Dendritic cell treated with granulocyte-macrophage colony-stimulating factor and Interleukin-4, amounts not matched to agents 40 ng/mL and 50 ng/mL, for 4 days (primary cell): ENCODE measurements at regions not wholly inside any gene's neighbourhood (a gene's known extent, or its start where the extent isn't known, plus 50 kb on each side); places are given as distances from the start of the nearest gene placed in this dataset.

Source experiments
- H3K27ac Mint-ChIP-seq: one replicate; pipeline ENCODE4 v1.8.0; 2022; ENCODE audit warnings: mild to moderate bottlenecking, mixed read lengths
- H3K27me3 Mint-ChIP-seq: one replicate; pipeline ENCODE4 v1.8.0; 2022; ENCODE audit warnings: mild to moderate bottlenecking, mixed read lengths
- H3K36me3 Mint-ChIP-seq: one replicate; pipeline ENCODE4 v1.8.0; 2022; ENCODE audit warnings: low read depth, mixed read lengths
- H3K4me1 Mint-ChIP-seq: one replicate; pipeline ENCODE4 v1.8.0; 2022; ENCODE audit warnings: low read depth, mixed read lengths
- H3K4me3 Mint-ChIP-seq: one replicate; pipeline ENCODE4 v1.8.0; 2022; ENCODE audit warnings: mild to moderate bottlenecking, moderate library complexity, mixed read lengths
- H3K9me3 Mint-ChIP-seq: one replicate; pipeline ENCODE4 v1.8.0; 2022; ENCODE audit warnings: mixed read lengths
- intact Hi-C: fragments of 100-400 bp; cut with micrococcal nuclease; formaldehyde crosslinking; loops from one replicate; pipeline ENCODE4 v1.15.0; 2022

- Mint-ChIP-seq H3K27me3 (no peaks in the 10 kb centered on the region), H3K4me3 (no peak overlapping the region), H3K27ac (no peak overlapping the region), H3K36me3 (no peaks in the 10 kb centered on the region), H3K4me1 (no peaks in the 10 kb centered on the region), H3K9me3 (no peaks in the 10 kb centered on the region)
- intact Hi-C loops, result no loop called here
These were observed 261.4 kb upstream of the CDH4 start for GRCh38 chr20:60990643-60991042.

GRCh38 chr20:60993433-60994044 is 258.5 kb upstream of the CDH4 start:
- Mint-ChIP-seq H3K27ac (no peak overlapping the region), H3K9me3 (no peaks in the 10 kb centered on the region), H3K4me3 (no peak overlapping the region), H3K27me3 (no peaks in the 10 kb centered on the region), H3K4me1 (no peaks in the 10 kb centered on the region), H3K36me3 (no peaks in the 10 kb centered on the region)
- intact Hi-C loops, result no loop called here

GRCh38 chr20:60999250-60999649 is 252.8 kb upstream of the CDH4 start:
- Mint-ChIP-seq H3K36me3 (no peaks in the 10 kb centered on the region), H3K27ac (no peak overlapping the region), H3K27me3 (no peaks in the 10 kb centered on the region), H3K9me3 (no peaks in the 10 kb centered on the region), H3K4me3 (no peak overlapping the region), H3K4me1 (no peaks in the 10 kb centered on the region)
- intact Hi-C loops, result no loop called here

GRCh38 chr20:61002090-61002489 is 250.0 kb upstream of the CDH4 start:
- Mint-ChIP-seq H3K27ac (no peak overlapping the region), H3K36me3 (no peaks in the 10 kb centered on the region), H3K27me3 (no peaks in the 10 kb centered on the region), H3K4me1 (no peaks in the 10 kb centered on the region), H3K4me3 (no peak overlapping the region), H3K9me3 (no peaks in the 10 kb centered on the region)
- intact Hi-C loops, result no loop called here

- Mint-ChIP-seq H3K9me3 (peaks cover 17% of the 10 kb centered on the region), H3K4me1 (no peaks in the 10 kb centered on the region), H3K36me3 (no peaks in the 10 kb centered on the region), H3K4me3 (no peak overlapping the region), H3K27me3 (no peaks in the 10 kb centered on the region), H3K27ac (no peak overlapping the region)
- intact Hi-C loops, result no loop called here
These were observed 237.6 kb upstream of the CDH4 start for GRCh38 chr20:61014491-61014890.

- no peaks in the 10 kb centered on the region for H3K4me1 Mint-ChIP-seq
- no peak overlapping the region for H3K4me3 Mint-ChIP-seq
- intact Hi-C loops, result no loop called here
- no peak overlapping the region for H3K27ac Mint-ChIP-seq
- peaks cover 17% of the 10 kb centered on the region for H3K9me3 Mint-ChIP-seq
- no peaks in the 10 kb centered on the region for H3K36me3 Mint-ChIP-seq
- H3K27me3 Mint-ChIP-seq, result no peaks in the 10 kb centered on the region
These were observed 236.5 kb upstream of the CDH4 start for GRCh38 chr20:61015602-61016001.

GRCh38 chr20:61019322-61019721 is 232.7 kb upstream of the CDH4 start:
- Mint-ChIP-seq H3K27me3 (no peaks in the 10 kb centered on the region), H3K9me3 (peaks cover 17% of the 10 kb centered on the region), H3K4me3 (no peak overlapping the region), H3K36me3 (no peaks in the 10 kb centered on the region), H3K4me1 (no peaks in the 10 kb centered on the region), H3K27ac (no peak overlapping the region)
- intact Hi-C loops, result no loop called here

GRCh38 chr20:61023612-61024011 is 228.4 kb upstream of the CDH4 start:
- no peaks in the 10 kb centered on the region for H3K27me3 Mint-ChIP-seq
- intact Hi-C loops, result no loop called here
- H3K4me3 Mint-ChIP-seq, result no peak overlapping the region
- peaks cover 25% of the 10 kb centered on the region for H3K9me3 Mint-ChIP-seq
- no peaks in the 10 kb centered on the region for H3K36me3 Mint-ChIP-seq
- no peaks in the 10 kb centered on the region for H3K4me1 Mint-ChIP-seq
- no peak overlapping the region for H3K27ac Mint-ChIP-seq

- H3K36me3 Mint-ChIP-seq, result no peaks in the 10 kb centered on the region
- peaks cover 21% of the 10 kb centered on the region for H3K9me3 Mint-ChIP-seq
- H3K4me1 Mint-ChIP-seq, result no peaks in the 10 kb centered on the region
- H3K4me3 Mint-ChIP-seq, result no peak overlapping the region
- H3K27ac Mint-ChIP-seq, result no peak overlapping the region
- no peaks in the 10 kb centered on the region for H3K27me3 Mint-ChIP-seq
- intact Hi-C loops, result no loop called here
These were observed 227.7 kb upstream of the CDH4 start for GRCh38 chr20:61024390-61024789.

GRCh38 chr20:61025536-61025935 is 226.5 kb upstream of the CDH4 start:
- H3K27ac Mint-ChIP-seq, result no peak overlapping the region
- no peaks in the 10 kb centered on the region for H3K36me3 Mint-ChIP-seq
- intact Hi-C loops, result no loop called here
- no peak overlapping the region for H3K4me3 Mint-ChIP-seq
- no peaks in the 10 kb centered on the region for H3K27me3 Mint-ChIP-seq
- no peaks in the 10 kb centered on the region for H3K4me1 Mint-ChIP-seq
- H3K9me3 Mint-ChIP-seq, result peaks cover 26% of the 10 kb centered on the region

- intact Hi-C loops, result no loop called here
- Mint-ChIP-seq H3K36me3 (no peaks in the 10 kb centered on the region), H3K27me3 (no peaks in the 10 kb centered on the region), H3K9me3 (peaks cover 26% of the 10 kb centered on the region), H3K27ac (no peak overlapping the region), H3K4me1 (no peaks in the 10 kb centered on the region), H3K4me3 (no peak overlapping the region)
These were observed 225.9 kb upstream of the CDH4 start for GRCh38 chr20:61026173-61026572.

- H3K4me1 Mint-ChIP-seq, result no peaks in the 10 kb centered on the region
These were observed 225.3 kb upstream of the CDH4 start for GRCh38 chr20:61026731-61027130.

GRCh38 chr20:61027218-61027617 is 224.8 kb upstream of the CDH4 start:
- no peak overlapping the region for H3K4me3 Mint-ChIP-seq
- H3K27ac Mint-ChIP-seq, result no peak overlapping the region
- peaks cover 26% of the 10 kb centered on the region for H3K9me3 Mint-ChIP-seq
- H3K27me3 Mint-ChIP-seq, result no peaks in the 10 kb centered on the region
- intact Hi-C loops, result no loop called here
- H3K4me1 Mint-ChIP-seq, result no peaks in the 10 kb centered on the region
- no peaks in the 10 kb centered on the region for H3K36me3 Mint-ChIP-seq

More at GRCh38 chr20:61026731-61027130, 225.3 kb upstream of the CDH4 start:
- intact Hi-C loops, result no loop called here
- Mint-ChIP-seq H3K9me3 (peaks cover 26% of the 10 kb centered on the region), H3K4me3 (no peak overlapping the region), H3K27ac (no peak overlapping the region), H3K27me3 (no peaks in the 10 kb centered on the region), H3K36me3 (no peaks in the 10 kb centered on the region)

- Mint-ChIP-seq H3K9me3 (peaks cover 26% of the 10 kb centered on the region), H3K4me1 (no peaks in the 10 kb centered on the region), H3K27me3 (no peaks in the 10 kb centered on the region), H3K27ac (no peak overlapping the region), H3K4me3 (no peak overlapping the region), H3K36me3 (no peaks in the 10 kb centered on the region)
- intact Hi-C loops, result no loop called here
These were observed 221.9 kb upstream of the CDH4 start for GRCh38 chr20:61030130-61030529.

GRCh38 chr20:61031101-61031830 is 220.8 kb upstream of the CDH4 start:
- Mint-ChIP-seq H3K9me3 (peaks cover 22% of the 10 kb centered on the region), H3K4me1 (no peaks in the 10 kb centered on the region), H3K4me3 (no peak overlapping the region), H3K36me3 (no peaks in the 10 kb centered on the region), H3K27ac (no peak overlapping the region), H3K27me3 (no peaks in the 10 kb centered on the region)
- intact Hi-C loops, result no loop called here
